GM19438 (cell line): ENCODE measurements at regions not wholly inside any gene's neighbourhood (a gene's known extent, or its start where the extent isn't known, plus 50 kb on each side); places are given as distances from the start of the nearest gene placed in this dataset.
"Not testable (repeated sequence)": the region's sequence is repeated elsewhere in the genome, so short reads cannot be mapped to it uniquely, and the experiment has no call there.

ENCODE experiments used
- ATAC-seq: cut with Tn5 transposase; IDR thresholded peaks from one replicate; pipeline ENCODE4 v1.9.1; 2021; ENCODE audit warnings: low read depth; ENCODE audit not compliant: unreplicated experiment

DNA sequence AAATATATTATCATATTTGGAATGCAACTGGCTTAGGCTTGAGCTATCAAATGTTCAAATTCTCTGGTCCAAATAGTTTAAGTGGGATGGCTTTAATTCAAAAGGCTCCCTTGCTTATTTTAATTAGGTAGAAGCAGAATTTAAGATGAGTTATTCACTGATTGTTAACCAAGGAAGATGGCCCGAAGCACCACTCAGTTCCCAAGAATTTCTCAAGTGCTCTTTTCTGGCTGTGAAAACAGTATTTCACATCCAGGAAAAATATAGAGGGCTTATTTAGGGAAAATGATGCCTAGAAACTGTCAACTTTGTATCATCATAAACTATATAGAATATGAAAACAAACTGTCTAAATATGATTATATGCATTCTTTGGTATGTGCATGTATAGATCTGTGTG, 246.5 kb upstream of the SFRP2 start:
- no peak for ATAC-seq

DNA sequence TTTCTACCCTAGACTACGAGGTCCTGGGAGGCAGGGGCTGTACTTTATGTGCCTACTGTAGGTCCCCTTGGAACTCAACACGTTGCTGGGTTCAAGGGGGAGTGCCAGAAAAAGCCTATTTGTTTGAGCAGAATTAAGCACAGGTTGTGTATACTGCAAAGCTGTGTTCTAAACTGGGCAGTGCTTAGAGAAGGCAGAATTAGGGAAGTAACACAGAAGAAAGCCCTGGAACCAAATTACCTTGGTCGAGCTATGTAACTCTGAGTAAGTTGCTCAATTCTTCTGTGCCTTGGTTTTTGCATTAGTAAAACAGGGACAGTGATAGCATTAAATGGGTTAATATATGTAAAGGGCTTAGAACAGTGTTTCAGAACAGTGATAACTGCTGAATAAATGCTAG, 245.0 kb upstream of the SFRP2 start:
- no peak for ATAC-seq

DNA sequence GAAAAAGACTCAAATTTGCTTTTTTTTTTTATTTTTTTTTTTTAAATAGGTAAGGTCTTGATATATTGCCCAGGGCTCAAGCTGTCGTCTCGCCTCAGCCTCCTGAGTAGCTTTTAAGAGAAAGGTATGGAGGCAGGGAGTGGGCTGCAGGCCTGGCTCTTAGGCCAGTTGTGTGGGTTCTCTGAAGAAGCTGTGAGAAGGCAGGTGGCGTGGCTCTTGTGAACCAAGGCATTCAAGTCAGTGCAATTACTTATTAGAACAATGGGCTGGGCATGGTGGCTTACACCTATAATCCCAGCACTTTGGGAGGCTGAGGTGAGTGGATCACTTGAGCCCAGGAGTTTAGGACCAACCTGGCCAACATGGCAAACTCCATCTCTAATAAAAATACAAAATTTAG, 244.0 kb upstream of the SFRP2 start:
- ATAC-seq, result no peak

DNA sequence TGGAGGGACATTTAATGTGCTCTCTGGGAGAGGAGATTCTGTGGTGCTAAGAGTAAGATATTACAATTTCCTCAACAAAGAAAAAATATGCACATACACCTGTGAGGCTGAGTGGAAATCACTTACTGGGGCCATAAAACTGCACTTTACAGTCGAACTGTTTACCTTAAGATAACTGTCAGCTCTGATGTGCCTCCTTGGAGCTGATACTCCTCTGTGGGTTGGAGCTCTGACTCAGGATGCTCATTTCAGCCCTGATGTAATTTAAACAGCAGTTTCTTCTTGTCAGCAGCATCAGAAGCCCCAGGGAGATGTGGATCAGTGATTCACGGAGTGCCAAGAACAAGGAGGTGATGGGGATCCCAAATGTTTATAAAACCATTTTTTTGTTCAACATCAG, 241.9 kb upstream of the SFRP2 start:
- ATAC-seq, result no peak

GRCh38 chr4:154030152-154030551, 241.3 kb upstream of the SFRP2 start:
- no peak for ATAC-seq

DNA sequence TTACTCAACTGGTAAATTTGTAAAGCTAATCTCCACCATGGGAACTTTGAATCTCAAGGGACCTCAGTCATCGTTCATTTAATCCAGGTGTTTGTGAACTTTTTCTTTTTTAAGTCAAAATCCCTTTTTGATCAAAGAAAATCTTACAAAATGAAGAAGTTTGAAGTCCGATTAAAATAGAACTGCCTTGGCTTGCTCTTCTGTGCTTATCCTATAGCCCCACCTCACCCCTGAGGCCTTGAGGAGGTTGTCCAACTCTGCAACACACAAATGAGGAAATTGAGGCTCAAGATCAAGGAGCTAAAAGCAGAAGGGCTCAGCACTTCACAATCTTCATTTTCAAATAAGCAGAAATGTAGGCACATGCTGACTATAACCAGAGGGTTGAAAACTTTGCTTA, 240.3 kb upstream of the SFRP2 start:
- ATAC-seq, result no peak

- ATAC-seq, result no peak
Observed at GRCh38 chr4:154025110-154025509, 236.2 kb upstream of the SFRP2 start.

DNA sequence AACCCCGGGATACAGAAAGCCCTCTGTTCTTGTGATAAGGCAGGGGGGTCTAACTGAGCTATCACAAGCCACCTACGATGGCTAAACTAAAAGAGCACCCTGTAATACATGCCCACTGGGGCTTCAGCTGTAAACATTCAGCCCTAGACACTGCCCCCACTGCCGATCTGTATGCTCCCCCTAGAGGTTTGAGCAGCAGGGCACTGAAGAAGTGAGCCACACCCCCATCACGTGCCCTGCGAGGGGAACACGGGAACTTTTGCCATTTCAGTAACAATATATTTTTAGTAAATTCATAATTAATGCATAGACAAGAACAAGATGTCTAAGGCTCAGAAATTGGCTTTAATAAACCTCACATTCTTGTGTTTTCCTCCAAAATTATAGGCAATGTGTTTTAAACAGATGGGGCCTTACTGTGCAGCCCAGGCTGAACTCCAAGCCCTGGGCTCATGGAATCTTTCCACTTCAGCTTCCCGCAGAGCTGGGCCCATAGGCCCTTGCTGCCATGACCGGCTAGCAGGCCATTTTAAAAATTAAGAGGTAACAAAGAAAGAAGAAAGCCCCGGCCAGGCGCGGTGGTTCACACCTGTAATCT, 235.3 kb upstream of the SFRP2 start:
- ATAC-seq, result no peak

GRCh38 chr4:154023671-154024070, 234.8 kb upstream of the SFRP2 start:
- not testable (repeated sequence) for ATAC-seq

DNA sequence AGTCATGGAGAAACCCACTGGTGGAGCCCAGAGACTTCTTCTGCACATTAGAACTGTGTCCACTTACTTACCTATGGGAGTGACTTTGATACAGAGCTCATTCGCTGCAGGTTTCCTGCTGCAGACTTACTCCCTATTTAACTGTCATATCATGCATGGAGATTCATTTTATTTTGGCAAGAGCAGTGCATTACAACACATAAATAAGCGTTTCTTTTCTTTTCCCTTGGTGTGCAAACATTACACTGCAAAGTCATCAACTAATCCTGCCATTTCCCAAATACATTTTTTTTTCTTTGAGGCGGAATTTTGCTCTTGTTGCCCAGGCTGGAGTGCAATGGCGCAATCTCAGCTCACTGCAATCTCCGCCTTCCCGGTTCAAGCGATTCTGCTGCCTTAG, 230.9 kb upstream of the SFRP2 start:
- no peak for ATAC-seq

DNA sequence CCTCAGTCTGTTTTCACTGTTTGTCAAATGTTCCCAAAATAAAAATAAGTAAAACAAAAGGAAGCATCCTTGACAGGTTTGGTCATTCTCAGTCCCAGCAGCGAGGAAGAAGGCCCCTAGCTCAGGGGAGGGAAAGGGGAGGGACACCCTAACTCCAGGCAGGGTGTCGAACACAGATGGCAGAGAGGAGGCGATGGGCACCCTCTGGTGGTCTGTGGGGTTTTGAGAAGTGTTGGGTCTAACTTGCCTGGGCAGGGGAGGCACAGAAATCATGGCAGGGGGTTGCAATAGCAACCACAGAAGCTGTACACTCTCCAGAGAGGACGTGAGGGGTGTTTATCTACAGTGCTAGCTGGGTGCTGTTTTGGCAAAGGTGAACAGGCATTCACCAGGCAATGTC, 229.8 kb upstream of the SFRP2 start:
- no peak for ATAC-seq

GRCh38 chr4:154015578-154015977, 226.7 kb upstream of the SFRP2 start:
- ATAC-seq, result no peak

- ATAC-seq, result no peak
Observed at GRCh38 chr4:154014407-154015321, 225.8 kb upstream of the SFRP2 start.

GRCh38 chr4:154013576-154013975, 224.7 kb upstream of the SFRP2 start:
- ATAC-seq, result no peak

- ATAC-seq, result no peak
Observed at GRCh38 chr4:154010371-154010770, 221.5 kb upstream of the SFRP2 start.

- no peak for ATAC-seq
Observed at GRCh38 chr4:154009788-154010187, 220.9 kb upstream of the SFRP2 start.

- no peak for ATAC-seq
Observed at GRCh38 chr4:154009191-154009590, 220.3 kb upstream of the SFRP2 start.

GRCh38 chr4:154005171-154005520, 216.3 kb upstream of the SFRP2 start:
- no peak for ATAC-seq

DNA sequence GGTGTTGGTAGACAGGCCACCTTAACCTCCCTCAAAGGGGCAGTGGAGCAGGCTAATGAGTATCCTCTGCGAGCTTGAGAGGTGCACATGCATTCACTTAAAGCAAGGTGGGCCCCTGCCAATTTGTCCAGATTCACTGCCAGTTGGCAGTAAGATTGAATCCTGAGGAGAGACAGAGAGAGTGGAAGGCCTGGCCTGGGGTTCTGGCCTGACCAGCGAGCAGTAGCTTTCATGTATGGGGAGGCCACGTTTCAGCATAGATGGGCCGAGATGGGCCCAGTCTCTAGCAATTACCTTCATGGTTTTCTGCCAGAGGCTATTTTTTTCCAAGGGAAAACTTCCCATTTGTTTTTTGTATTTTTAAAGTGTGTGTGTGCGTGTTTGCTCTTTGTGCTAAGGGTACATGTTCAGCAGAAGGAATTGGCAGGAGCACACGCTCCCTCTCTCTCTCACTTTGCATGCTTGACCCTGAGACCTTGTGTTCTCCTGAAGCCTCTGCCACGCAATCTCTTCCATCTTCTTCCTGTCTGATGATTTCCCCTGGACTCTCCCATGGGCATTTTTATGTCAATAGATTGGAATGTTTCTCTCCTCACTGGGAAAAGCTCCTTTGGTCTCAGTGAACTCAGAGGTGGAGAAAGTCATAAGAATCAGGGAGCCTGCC, 215.8 kb upstream of the SFRP2 start:
- ATAC-seq, result no peak

DNA sequence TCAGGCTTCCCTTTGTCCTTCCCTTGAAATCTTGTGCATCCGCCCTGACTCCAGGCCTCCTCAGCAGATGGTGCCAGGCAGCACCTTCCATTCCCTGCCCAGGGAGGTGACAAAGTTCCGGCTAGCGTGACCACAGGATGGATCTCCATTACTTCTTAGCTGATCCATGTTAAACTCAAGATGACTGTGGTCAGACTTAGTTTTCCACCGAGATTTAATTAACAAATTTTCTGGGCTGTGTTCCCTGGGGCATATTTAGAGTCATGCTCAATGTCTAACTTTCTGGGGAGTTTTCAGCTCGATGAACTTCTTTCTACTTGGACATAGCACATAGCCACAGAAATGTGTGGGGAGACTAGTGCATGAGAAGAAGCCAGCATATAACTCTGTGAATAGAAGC, 215.1 kb upstream of the SFRP2 start:
- ATAC-seq, result no peak

- ATAC-seq, result no peak
Observed at GRCh38 chr4:154003378-154003777, 214.5 kb upstream of the SFRP2 start.

GRCh38 chr4:154001193-154001592, 212.3 kb upstream of the SFRP2 start:
- no peak for ATAC-seq
